OCI-M2 (cell line): ENCODE measurements at regions not wholly inside any gene's neighbourhood (a gene's known extent, or its start where the extent isn't known, plus 50 kb on each side); places are given as distances from the start of the nearest gene placed in this dataset.

Experiments used
- DNase-seq: peaks from one replicate; lab custom pipeline; 2025; ENCODE audit not compliant: unreplicated experiment; lab: John Stamatoyannopoulos, UW

- DNase-seq: no peak
Measured at GRCh38 chr13:68692049-68692448, 1415.6 kb upstream of the ATXN8OS start.

DNA sequence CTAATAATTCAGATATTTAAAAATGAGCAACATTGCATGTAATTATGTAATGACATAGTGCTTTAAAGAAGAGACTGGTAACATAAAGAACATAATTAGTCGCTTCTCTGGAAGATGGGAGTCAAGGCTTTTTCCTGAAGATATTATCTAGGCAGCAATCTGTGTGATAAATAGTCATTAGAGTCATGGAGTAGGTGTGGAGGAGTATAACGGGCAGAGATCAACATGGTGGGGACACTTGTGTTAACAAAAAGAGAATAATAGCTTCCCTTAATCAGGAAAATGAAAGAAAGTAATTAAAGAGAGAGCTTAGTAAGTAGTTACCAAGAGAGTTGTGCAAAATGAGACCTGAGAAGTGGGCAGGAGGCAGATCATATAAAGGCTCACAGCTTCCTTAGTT, 1417.1 kb upstream of the ATXN8OS start:
- no peak for DNase-seq

GRCh38 chr13:68676513-68677115, 1431.0 kb upstream of the ATXN8OS start:
- DNase-seq: no peak

- no peak for DNase-seq
Measured at GRCh38 chr13:68675209-68675608, 1432.4 kb upstream of the ATXN8OS start.

DNA sequence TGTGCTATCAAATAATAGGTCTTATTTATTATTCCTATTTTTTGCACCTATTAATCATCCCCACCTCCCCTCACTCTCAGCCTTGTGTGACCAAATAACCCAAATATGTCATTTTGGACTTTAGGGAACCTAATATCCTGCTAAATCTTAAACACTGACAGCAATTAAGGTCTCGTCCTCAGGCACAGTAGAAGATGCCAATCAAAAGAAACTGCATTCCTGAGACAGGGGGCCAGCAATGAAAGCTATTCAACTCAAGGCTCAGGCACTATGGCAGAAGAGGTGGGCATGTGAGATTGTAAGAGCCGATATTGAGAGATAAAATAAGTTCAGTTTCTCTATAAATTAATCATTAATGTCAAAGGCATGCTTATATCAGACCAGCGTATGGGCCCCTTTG, 1437.7 kb upstream of the PCDH9 start:
- no peak for DNase-seq

- no peak for DNase-seq
Measured at GRCh38 chr13:68666774-68667397, 1436.8 kb upstream of the PCDH9 start.

DNA sequence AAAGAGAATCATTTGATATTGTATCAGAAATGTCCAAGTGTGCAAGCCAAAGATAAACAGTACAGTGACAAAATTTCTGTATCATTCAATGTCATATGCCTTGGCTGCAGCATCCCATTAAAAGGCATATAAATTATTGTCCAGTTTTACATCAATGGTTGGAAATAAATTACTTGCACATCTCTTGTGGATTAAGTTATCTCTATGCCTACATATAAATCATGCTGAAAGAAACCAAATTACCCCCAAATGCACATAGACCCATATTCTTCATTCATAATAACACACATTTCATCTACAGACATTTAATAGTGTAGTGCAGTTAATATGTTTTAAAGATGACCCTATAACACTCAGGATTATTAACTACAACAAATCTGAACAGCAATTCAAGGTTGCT, 1415.7 kb upstream of the PCDH9 start:
- DNase-seq: no peak

DNA sequence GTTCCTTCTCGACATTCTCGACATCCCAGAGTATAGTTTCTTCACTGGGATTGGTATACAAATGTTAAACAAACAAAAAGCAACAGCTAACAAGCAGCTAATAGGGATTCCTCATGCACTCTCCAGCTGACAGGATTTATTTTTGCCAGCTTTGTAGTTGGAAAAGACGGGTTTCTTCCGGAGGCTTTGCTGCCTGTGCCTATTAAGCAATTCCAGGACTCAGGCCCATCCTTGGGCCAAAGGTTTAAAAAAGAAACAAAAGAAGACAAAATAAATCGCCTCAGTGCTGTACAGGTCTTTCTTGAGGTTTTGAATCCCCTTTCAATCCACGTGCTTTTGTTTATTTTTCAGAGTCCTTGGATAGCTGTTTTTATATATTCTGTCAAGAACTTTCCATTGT, 1414.5 kb upstream of the PCDH9 start:
- DNase-seq: no peak

- DNase-seq: no peak
Measured at GRCh38 chr13:68636784-68637183, 1406.6 kb upstream of the PCDH9 start.

DNA sequence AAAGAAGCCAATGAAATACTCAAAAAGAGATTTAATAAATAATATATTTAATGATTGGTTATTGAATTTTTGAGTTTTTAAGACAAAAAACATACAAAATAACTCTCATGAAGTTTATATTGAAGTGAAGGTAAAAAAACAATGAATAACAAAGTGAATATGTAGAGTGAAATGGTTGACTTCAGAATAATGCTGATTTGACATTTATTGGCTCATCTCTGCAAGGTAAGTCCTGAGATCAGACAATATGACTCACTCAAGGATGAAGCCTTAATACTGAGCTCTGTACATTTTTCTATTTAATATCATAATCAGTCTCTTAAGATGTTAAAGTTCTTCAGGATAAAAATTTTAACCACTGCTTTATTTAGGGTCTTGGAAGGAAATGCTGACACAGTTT, 1398.9 kb upstream of the PCDH9 start:
- DNase-seq: no peak

GRCh38 chr13:68627379-68627778, 1397.2 kb upstream of the PCDH9 start:
- no peak for DNase-seq

DNA sequence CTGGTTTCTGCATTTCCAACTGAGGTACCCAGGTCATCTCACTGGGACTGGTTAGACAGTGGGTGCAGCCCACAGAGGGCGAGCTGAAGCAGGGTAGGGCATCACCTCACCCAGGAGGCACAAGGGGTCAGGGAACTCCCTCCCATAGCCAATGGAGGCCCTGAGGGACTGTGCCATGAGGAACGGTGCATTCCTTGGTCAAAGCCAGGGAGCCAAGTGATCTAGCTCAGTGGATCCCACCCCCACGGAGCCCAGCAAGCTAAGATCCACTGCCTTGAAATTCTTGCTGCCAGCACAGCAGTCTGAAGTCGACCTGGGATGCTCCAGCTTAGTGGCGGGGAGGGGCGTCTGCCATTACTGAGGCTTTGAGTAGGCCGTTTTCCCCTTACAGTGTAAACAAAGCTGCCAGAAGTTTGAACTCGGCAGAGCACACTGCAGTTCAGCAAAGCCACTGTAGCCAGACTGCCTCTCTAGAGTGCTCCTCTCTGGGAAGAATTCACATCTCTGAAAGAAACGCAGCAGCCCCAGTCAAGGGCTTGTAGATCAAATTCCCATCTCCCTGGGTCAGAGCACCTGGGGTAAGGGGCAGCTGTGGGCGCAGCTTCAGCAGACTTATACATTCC, 1386.6 kb upstream of the PCDH9 start:
- DNase-seq: no peak

DNA sequence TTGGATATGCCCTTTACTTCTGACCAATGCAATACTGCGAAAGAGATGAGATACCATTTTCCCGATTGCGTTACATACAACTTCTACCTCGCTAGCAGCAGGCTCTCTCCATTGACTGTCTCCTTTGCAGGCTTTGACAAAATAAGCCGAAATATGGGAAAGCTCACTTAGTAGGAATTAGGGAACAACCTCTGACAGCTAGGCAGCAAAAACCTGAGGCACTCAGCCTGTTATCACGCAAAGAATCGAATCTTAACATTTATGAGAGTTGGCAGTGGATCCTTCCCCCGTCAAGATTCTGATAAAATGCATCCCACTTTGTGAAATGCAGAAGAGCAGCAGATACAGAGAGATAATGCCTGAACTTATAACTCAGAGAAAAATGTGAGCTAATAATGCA, 1379.5 kb upstream of the PCDH9 start:
- DNase-seq: no peak

GRCh38 chr13:68608147-68608546, 1378.0 kb upstream of the PCDH9 start:
- no peak for DNase-seq

DNA sequence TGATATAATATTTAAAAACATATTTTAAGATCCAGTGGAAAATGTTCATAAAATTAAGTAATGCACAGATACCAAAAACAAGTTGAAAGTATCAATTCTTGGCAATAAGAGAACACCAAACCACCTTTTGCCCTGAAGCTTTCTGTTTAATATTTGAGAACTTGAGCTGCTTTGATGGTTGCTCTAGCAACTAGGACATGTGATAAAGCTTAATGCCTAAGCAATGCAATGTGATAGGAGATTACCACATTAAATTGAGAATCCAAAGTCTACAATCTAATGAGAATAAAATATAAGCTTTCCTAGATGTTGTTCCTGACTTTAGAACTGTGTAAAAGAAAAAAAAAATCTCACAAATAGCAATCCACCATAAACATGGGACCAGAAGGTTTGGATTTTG, 1367.5 kb upstream of the PCDH9 start:
- DNase-seq: no peak

DNA sequence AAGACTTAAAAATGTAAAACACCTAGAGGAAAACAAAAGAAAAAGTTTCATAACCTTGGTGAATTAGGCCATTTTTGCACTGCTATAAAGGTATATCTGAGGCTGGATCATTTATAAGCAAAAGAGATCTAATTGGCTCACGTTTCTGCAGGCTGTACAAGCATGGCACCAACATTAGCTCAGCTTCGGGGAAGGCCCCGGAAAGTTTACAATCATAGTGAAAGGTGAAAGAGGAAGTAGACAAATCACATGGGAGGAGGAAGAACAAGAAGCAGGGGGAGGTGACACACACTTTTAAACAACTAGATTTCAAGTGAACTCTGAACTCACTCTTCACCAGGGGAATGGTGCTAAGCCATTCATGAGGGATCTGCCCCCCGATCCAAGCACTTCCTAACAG, 1358.5 kb upstream of the PCDH9 start:
- no peak for DNase-seq

DNA sequence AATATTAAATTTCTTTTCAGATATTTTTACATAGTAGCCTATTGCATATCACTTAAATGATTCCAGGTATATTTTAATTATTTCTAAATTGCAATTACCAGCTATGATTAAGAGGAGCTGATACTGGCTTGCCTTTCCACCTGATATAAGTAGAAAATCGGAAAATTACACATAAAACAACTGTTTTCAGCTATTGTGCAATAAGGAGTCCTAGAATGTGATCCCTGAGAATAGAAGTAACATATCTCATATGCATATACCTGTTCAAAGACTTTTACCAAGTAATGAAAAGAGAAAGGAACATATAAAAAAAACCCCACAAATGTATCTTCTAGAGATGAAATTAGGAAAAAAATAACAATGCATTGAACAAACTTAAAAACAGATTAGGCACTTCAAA, 1354.6 kb upstream of the PCDH9 start:
- no peak for DNase-seq

DNA sequence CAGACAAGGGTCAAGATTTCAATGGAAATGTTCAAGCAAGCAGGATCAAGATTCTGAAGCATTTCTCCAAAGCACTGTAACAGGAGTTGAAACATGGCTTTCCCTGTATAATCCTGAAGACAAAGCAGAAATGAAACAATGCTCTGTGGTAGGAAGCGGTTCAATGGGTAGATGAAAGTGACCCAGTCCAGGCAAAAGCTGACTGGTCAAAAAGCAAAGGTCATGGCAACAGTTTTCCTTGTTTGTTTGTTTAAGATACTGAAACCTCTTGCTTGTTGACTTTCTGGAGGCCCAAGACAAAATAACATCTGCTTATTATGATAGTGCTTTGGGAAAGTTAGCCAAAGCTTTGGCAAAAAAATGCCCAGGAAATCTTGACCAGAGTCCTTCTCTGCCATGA, 1343.9 kb upstream of the PCDH9 start:
- DNase-seq: no peak

DNA sequence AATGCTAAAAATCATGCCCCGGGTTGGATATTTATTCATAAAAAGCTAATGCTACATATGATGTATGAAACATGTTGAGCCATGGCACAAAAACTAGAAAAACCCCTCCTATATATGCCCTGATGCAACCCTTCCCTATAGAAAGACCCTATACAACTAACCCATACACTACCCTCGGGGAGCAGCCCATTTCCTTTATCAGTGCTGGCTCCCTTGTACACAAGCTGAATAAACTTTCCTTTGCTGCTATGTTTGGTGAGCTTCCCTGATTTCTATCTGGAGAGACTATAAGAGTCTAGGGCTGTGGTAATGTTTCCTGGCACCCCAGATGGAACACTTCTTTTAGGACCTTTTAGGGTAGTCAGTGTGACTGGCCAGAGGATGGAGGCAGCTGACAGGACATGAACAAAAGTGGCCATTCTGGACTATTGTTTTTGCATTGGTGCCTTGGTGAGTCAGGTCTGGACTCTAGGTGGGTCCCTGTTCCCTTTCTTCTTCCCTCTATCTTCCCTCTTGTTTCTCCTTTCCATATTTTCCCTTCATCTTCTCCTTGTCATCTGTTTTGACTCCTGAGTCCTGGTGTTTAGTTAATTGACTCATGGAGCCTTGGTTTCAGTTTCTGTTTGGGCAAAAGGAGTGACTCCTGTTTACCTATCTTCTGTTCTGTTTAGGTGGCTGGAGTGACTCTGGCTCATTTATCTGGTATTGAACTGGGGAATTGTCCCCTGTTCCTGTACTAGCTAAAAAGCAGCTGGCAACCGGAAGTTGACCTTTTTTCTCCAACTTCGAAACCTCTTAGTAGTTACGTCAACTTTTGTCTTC, 1321.8 kb upstream of the PCDH9 start:
- no peak for DNase-seq

GRCh38 chr13:68550330-68550729, 1320.2 kb upstream of the PCDH9 start:
- no peak for DNase-seq

- DNase-seq: no peak
Measured at GRCh38 chr13:68540244-68540643, 1310.1 kb upstream of the PCDH9 start.

DNA sequence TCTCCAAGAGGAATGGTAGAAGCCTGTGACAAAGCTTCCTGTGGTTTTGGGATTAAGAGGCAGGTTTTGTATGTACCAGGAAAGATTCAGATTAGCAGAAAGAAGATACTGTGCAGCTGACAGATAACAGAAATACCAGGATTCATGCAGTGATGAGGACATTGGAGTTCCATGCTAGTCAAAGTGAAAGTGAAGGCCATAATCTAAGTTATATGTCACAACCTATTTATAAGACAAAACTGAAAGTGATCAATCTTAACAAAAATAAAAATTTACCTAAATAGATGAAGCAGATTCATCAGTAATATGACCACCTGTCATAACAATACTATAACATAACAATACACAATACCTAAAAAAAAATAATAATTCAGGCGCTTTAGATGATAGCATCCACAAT, 1305.2 kb upstream of the PCDH9 start:
- no peak for DNase-seq
